Activated CD4-positive, alpha-beta T cell treated with anti-CD3 and anti-CD28 coated beads, Interleukin-2, amount 10 ng/mL, durations not matched to agents 7 days and 5 days (primary cell): ENCODE measurements at regions not wholly inside any gene's neighbourhood (a gene's known extent, or its start where the extent isn't known, plus 50 kb on each side); places are given as distances from the start of the nearest gene placed in this dataset.

Experiments used
- CTCF ChIA-PET: fragments of 350-600 bp; sonication (Branson Sonifier 250); formaldehyde crosslinking; loops from one replicate; lab custom pipeline; 2021; ENCODE audit warnings: antibody characterized with exemption; lab: Charles Lee
- POLR2A ChIA-PET: fragments of 350-600 bp; sonication (Branson Sonifier 250); formaldehyde crosslinking; loops from one replicate; lab custom pipeline; 2021; ENCODE audit warnings: antibody characterized with exemption; lab: Charles Lee
- DNase-seq: peaks from one replicate; pipeline ENCODE4 v3.0.0-alpha.2; 2020
- H3K27ac Mint-ChIP-seq: one replicate; pipeline ENCODE4 v1.8.0; 2021; ENCODE audit warnings: mild to moderate bottlenecking, moderate library complexity, mixed read lengths
- H3K27me3 Mint-ChIP-seq: one replicate; pipeline ENCODE4 v1.8.0; 2021; ENCODE audit warnings: mixed read lengths
- H3K36me3 Mint-ChIP-seq: one replicate; pipeline ENCODE4 v1.8.0; 2021; ENCODE audit warnings: low read depth, mixed read lengths
- H3K4me1 Mint-ChIP-seq: one replicate; pipeline ENCODE4 v1.8.0; 2021; ENCODE audit warnings: mixed read lengths
- H3K4me3 Mint-ChIP-seq: one replicate; pipeline ENCODE4 v1.8.0; 2021; ENCODE audit warnings: mild to moderate bottlenecking, moderate library complexity, mixed read lengths
- H3K9me3 Mint-ChIP-seq: one replicate; pipeline ENCODE4 v1.8.0; 2021; ENCODE audit warnings: mixed read lengths

DNA sequence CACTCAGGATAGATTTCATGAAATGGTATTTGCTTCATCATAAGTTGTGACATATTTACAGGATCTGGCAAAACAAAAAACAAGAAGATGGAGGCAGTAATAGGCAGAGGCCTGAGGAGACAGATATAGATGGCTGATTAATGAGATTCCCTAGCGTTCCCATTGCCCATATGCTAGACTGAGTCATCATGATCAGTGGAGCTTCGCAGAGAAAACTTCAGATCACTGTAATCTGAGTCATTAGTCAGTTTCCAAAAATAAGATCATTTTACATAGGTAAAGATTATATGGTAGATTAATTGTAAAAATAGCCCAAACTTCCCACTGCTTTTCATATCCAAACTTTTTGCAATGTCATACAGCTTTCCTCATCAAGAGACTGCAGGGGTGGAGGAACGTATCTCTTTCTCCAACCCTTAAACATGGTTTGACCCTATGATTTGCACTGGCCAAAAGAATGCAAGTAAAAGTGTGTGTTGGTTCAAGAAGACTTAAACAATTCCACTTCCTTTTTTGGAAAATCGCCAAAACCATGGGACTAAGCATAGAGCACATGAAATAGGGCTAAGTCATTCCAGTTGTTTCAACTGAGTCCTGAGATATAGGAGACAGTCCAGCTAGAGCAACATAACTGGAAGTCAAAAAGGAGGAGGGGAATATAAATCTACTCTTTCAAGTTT is 626.0 kb downstream of the RNF144B start:
- H3K9me3 Mint-ChIP-seq, result no peaks in the 10 kb centered on the region
- DNase-seq, result no peak
- ChIA-PET POLR2A (no interaction called here), CTCF (no interaction called here)
- H3K36me3 Mint-ChIP-seq, result no peaks in the 10 kb centered on the region
- no peaks in the 10 kb centered on the region for H3K27me3 Mint-ChIP-seq
- H3K4me3 Mint-ChIP-seq, result no peak overlapping the region
- no peak overlapping the region for H3K27ac Mint-ChIP-seq
- H3K4me1 Mint-ChIP-seq, result no peaks in the 10 kb centered on the region

DNA sequence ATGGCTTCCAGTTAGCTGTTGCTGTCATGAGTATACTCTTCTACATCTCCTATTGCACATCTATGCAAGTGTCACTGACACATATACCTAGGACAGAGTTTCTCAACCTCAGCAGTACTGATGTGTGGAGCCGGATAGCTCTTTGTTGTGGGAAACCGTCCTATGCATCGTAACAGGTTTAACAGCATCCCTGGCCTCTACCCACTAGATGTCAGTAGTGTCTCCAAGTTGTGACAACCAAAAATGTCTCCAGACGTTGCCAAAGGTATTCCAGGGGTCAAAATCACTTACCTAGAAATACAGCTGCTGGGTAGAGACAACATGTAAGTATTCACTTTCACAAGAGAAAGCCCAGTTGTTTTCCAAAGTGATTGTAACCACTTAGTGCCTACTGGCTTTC is 637.6 kb downstream of the RNF144B start:
- no peaks in the 10 kb centered on the region for H3K9me3 Mint-ChIP-seq
- H3K27me3 Mint-ChIP-seq, result no peaks in the 10 kb centered on the region
- no peak overlapping the region for H3K4me3 Mint-ChIP-seq
- ChIA-PET POLR2A (no interaction called here), CTCF (no interaction called here)
- no peaks in the 10 kb centered on the region for H3K4me1 Mint-ChIP-seq
- no peak overlapping the region for H3K27ac Mint-ChIP-seq
- no peaks in the 10 kb centered on the region for H3K36me3 Mint-ChIP-seq
- no peak for DNase-seq

DNA sequence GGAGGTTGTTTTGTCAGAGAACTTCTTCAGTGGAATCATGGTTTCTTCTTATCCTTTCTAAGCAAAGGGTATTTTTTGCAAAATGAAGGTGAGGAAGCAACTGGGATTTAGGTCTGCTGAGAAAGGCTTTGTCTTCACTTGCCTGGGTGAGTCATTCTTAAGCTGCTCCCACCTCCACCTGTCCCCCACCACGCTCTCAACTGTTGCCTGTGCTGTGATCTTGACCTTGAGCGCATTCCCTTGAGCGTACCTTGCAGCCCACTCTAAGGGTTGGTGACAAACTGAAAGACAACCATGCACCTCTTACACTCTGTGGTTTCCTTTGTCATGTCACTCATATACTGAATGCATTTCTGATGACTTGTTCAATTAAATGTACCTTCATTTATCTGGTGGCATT is 641.1 kb downstream of the RNF144B start:
- Mint-ChIP-seq H3K4me3 (no peak overlapping the region), H3K9me3 (no peaks in the 10 kb centered on the region), H3K4me1 (no peaks in the 10 kb centered on the region), H3K27ac (no peak overlapping the region), H3K27me3 (no peaks in the 10 kb centered on the region), H3K36me3 (no peaks in the 10 kb centered on the region)
- no peak for DNase-seq
- POLR2A ChIA-PET, result no interaction called here
- CTCF ChIA-PET, result no interaction called here

DNA sequence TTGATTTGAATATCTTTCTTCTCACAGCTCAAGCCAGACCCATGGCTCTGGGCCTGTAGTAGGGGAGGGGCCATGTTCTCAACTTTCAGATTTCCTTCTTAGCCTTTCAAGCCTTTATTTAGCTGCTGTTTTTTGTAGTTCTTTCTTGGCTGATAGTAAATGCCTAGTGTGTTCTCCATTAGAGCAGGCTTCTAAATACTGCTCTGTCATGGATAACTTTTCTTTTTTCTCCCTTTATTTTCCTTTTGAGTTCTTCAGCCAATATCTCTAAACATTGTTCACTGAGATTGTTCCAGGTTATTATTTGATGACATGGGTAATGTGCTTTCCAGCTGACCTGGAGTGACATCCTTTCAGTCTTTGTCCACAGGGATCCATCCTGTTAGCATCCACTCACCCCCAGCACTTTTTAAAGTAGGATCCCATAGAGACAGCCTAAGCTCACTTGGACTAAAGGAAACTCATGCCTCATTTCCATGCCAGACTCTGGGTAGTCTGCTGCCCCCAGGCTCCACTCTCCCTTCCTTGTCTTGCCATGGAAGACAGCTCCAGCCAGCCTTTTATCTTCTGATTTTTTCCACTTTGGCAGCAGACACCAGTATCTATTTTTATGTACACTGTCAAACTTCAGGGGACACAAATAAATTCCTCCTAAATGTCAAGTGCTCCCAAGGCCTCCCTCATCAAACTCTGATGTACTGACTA is 645.6 kb downstream of the RNF144B start:
- ChIA-PET POLR2A (no interaction called here), CTCF (no interaction called here)
- Mint-ChIP-seq H3K36me3 (no peaks in the 10 kb centered on the region), H3K4me1 (no peaks in the 10 kb centered on the region), H3K4me3 (no peak overlapping the region), H3K9me3 (no peaks in the 10 kb centered on the region), H3K27me3 (no peaks in the 10 kb centered on the region), H3K27ac (no peak overlapping the region)
- DNase-seq, result no peak

DNA sequence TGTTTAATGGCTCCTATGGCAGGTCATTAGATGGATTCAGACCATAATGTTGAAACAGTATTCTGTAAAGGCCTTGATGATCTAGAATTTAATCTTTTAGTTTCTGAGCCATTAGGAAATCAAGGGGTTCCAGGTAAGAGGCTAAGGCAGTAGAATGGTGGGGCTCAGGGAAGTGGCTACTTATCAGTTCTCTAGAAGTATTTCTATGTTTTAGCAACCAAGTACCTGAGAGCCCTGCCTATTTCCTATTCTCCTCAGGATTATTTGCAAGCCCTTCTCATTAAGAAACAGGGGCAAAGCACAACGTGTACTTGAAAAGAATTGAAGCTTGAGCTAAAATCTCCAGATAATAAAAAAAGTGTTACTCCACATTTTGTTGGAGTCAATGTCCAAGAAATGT is 646.5 kb downstream of the RNF144B start:
- H3K9me3 Mint-ChIP-seq, result no peaks in the 10 kb centered on the region
- H3K27ac Mint-ChIP-seq, result no peak overlapping the region
- ChIA-PET CTCF (no interaction called here), POLR2A (no interaction called here)
- H3K27me3 Mint-ChIP-seq, result no peaks in the 10 kb centered on the region
- H3K4me1 Mint-ChIP-seq, result no peaks in the 10 kb centered on the region
- no peaks in the 10 kb centered on the region for H3K36me3 Mint-ChIP-seq
- no peak overlapping the region for H3K4me3 Mint-ChIP-seq
- DNase-seq, result no peak

DNA sequence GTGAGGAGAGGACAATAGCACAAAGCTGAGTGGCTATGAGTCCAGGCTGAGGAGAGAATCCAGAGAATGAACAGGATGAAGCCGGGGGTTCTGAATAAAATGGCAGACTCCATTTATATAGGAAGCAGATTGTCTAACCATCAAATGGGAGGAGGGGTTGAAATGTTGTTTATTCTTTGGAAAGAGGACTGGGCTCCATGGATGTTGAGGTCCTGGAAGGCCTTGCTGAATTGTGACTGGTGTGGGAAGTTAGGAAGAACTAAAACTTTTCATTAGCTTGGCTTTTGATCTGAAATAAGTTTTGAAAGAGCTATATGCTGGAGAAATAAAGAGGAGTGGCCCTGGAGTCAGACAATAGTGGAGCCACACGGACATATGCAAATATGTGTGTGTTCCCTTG is 647.8 kb downstream of the RNF144B start:
- H3K4me1 Mint-ChIP-seq, result no peaks in the 10 kb centered on the region
- ChIA-PET CTCF (interaction anchor here (0.6 kb wide), 1 partner anchor 642 kb away, joined by 3 read pairs; no protein-coding TSS in a partner anchor), POLR2A (interaction anchor here (0.6 kb wide), 1 partner anchor 174 kb away, joined by 6 read pairs; no protein-coding TSS in a partner anchor)
- H3K36me3 Mint-ChIP-seq, result no peaks in the 10 kb centered on the region
- no peaks in the 10 kb centered on the region for H3K9me3 Mint-ChIP-seq
- no peak overlapping the region for H3K27ac Mint-ChIP-seq
- H3K27me3 Mint-ChIP-seq, result no peaks in the 10 kb centered on the region
- no peak for DNase-seq
- no peak overlapping the region for H3K4me3 Mint-ChIP-seq

DNA sequence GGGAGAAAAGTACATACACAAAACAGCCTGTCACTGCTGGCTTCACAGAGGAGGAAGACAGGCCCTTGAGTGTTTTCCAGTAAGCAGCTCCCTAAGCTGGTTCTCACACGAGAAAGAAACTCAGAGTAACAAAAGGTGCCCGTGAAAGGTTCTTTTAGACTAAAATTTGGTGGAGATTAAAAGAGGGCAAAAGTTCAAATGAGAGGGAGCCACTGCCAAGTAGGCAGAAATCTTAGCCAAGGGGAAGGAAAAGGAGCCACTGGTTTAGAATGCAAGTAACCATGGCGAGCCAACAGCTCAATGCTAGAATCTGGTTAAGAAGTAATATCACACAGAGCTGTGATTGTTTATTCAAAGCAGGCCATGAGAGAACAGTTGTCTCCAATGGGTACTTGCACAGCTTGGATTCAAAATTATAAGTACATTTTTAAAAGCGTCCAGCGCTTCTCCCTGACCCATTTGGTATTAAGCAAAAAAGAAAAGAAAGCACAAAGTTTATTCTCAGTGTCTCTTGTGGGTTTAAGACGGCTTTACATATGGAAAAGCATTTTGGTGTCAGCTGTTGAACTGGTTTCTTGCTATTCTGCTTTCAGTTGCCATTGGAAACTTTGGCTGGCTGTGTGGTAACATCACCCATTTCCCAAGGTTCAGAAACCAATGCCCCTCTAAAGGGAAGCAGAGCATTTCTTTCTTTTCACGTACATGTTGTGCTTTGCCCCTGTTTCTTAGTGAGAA is 648.5 kb downstream of the RNF144B start:
- Mint-ChIP-seq H3K4me1 (no peaks in the 10 kb centered on the region), H3K27ac (no peak overlapping the region), H3K27me3 (no peaks in the 10 kb centered on the region), H3K4me3 (no peak overlapping the region), H3K36me3 (no peaks in the 10 kb centered on the region), H3K9me3 (no peaks in the 10 kb centered on the region)
- CTCF ChIA-PET, result interaction anchor here (0.6 kb wide), 1 partner anchor 641 kb away, joined by 3 read pairs; no protein-coding TSS in a partner anchor
- no peak for DNase-seq
- POLR2A ChIA-PET, result no interaction called here

DNA sequence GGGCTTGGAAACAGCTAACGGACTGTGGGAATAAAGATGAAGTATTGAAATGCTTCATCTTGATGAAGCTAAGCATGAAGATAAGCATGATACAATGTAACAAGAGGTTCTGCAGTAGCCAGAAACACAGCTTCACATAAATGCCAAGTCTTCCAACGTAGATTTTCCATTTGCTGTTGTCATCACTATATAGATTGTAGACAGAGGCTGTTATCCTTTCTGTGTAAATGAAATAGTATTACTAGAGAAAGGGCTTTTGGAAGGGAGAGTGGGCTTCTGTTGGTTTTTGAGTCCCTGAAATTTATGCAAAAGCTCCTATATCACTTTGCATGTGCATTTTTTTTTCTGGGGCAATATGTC is 649.0 kb downstream of the RNF144B start:
- Mint-ChIP-seq H3K27ac (no peak overlapping the region), H3K27me3 (no peaks in the 10 kb centered on the region), H3K4me1 (no peaks in the 10 kb centered on the region), H3K4me3 (no peak overlapping the region), H3K36me3 (no peaks in the 10 kb centered on the region), H3K9me3 (no peaks in the 10 kb centered on the region)
- no peak for DNase-seq
- ChIA-PET CTCF (no interaction called here), POLR2A (no interaction called here)

DNA sequence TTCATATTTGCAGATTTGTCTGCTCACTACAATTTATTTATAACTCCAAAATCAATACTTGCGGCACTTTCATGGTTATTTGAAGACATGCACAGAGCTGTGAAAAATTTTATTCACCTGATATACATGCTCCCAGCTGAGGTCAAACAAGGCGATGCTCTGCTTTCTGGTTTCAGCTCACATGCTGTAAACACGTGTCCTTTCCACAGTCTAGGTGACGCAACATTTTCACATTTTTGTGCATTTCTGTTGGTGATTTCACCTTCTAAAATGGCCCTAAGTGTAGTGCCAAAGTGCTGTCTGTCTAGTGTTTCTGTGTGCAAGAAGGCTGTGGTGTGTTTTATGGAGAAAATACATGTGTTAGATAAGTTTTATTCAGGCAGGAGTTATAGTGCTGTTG is 650.5 kb downstream of the RNF144B start:
- Mint-ChIP-seq H3K4me3 (no peak overlapping the region), H3K4me1 (no peaks in the 10 kb centered on the region), H3K36me3 (no peaks in the 10 kb centered on the region), H3K27me3 (no peaks in the 10 kb centered on the region), H3K27ac (no peak overlapping the region), H3K9me3 (no peaks in the 10 kb centered on the region)
- no peak for DNase-seq
- CTCF ChIA-PET, result no interaction called here
- POLR2A ChIA-PET, result no interaction called here

DNA sequence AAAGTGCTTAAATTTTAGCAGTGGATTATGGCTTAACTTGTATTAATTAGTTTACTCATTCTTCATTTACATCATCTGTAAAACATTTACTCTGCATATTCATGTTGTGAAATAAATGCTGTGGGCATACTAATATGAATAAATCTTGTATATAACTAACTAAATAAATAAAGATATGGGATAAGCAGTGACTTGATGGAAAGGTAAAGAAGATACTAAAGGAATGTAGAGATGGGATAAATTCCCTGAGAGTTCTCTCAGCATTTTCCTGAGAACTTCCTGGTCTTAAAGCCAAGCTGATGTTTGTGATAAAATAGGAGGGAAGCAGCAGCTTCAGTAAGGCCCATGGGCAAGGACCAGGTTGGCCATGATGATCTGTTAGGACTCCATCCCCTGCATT is 652.1 kb downstream of the RNF144B start:
- no peaks in the 10 kb centered on the region for H3K27me3 Mint-ChIP-seq
- no peaks in the 10 kb centered on the region for H3K36me3 Mint-ChIP-seq
- CTCF ChIA-PET, result no interaction called here
- no peak overlapping the region for H3K27ac Mint-ChIP-seq
- H3K4me1 Mint-ChIP-seq, result no peaks in the 10 kb centered on the region
- no peak overlapping the region for H3K4me3 Mint-ChIP-seq
- no peaks in the 10 kb centered on the region for H3K9me3 Mint-ChIP-seq
- POLR2A ChIA-PET, result no interaction called here
- DNase-seq, result no peak

DNA sequence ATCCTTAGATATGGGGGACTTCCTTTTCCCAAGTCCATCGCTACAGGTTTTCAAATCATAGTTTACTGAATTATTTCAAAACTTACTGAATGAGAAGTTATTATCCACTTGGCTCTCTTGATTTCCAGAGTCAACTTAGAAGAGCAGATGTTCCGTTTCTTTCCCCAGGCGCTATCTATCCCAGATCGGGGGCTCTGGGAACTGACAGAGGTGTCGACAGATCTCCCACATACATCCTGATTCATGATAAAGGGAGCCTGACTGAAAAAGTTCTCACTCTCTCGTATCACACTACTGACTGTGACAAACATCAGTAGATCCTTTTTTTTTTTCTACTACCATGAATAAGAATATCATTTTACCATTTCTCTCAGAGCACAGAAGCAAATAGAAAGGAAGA is 654.8 kb downstream of the RNF144B start:
- H3K36me3 Mint-ChIP-seq, result no peaks in the 10 kb centered on the region
- CTCF ChIA-PET, result no interaction called here
- DNase-seq, result no peak
- POLR2A ChIA-PET, result no interaction called here
- no peak overlapping the region for H3K27ac Mint-ChIP-seq
- H3K4me1 Mint-ChIP-seq, result no peaks in the 10 kb centered on the region
- H3K9me3 Mint-ChIP-seq, result no peaks in the 10 kb centered on the region
- no peak overlapping the region for H3K4me3 Mint-ChIP-seq
- H3K27me3 Mint-ChIP-seq, result no peaks in the 10 kb centered on the region

DNA sequence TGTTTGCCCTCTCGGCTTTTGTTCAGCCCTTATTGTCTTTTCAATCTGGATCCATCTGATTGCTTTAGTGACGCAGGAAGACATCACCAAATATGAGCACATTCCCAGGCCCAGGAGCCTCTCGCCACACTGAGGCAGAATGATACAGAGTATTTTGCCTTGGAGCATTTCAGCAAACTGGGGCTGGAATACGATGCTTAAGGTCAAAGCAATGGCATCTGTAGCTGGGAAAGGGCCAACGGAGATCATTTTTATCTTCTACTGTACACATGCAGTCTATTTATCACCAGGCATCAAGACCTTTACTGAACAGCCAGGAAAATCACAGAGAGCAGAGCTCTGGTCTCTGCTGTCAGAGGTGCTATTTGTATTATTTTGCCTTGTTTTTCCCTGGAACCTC is 655.3 kb downstream of the RNF144B start:
- ChIA-PET CTCF (no interaction called here), POLR2A (no interaction called here)
- H3K4me1 Mint-ChIP-seq, result no peaks in the 10 kb centered on the region
- H3K27ac Mint-ChIP-seq, result no peak overlapping the region
- H3K9me3 Mint-ChIP-seq, result no peaks in the 10 kb centered on the region
- H3K27me3 Mint-ChIP-seq, result no peaks in the 10 kb centered on the region
- no peak overlapping the region for H3K4me3 Mint-ChIP-seq
- H3K36me3 Mint-ChIP-seq, result no peaks in the 10 kb centered on the region
- no peak for DNase-seq

DNA sequence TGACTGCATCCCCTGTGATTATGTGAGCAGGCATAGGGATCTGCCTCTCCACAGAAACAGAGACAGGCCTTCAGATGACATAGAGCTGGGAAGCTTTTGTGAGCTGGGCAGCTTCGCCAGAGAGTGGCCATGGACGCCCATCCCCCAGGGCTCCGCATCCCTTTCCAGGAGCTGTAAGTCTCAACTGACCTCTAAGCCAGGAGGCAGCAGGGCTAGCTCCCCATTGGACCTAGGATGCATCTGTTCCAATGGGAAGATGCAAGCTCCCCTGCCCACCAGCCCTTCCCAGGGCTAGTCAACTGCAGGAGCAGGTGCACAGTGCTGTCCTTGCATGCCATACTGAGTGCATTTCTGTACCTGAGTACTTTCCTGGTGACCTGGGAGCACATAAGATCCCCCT is 663.6 kb downstream of the RNF144B start:
- Mint-ChIP-seq H3K4me3 (no peak overlapping the region), H3K27ac (no peak overlapping the region), H3K36me3 (no peaks in the 10 kb centered on the region), H3K9me3 (peaks cover 3% of the 10 kb centered on the region), H3K27me3 (no peaks in the 10 kb centered on the region), H3K4me1 (no peaks in the 10 kb centered on the region)
- ChIA-PET CTCF (no interaction called here), POLR2A (no interaction called here)
- no peak for DNase-seq
